ENCODE measurements at regions not wholly inside any gene's neighbourhood (a gene's known extent, or its start where the extent isn't known, plus 50 kb on each side); places are given as distances from the start of the nearest gene placed in this dataset.

DNA sequence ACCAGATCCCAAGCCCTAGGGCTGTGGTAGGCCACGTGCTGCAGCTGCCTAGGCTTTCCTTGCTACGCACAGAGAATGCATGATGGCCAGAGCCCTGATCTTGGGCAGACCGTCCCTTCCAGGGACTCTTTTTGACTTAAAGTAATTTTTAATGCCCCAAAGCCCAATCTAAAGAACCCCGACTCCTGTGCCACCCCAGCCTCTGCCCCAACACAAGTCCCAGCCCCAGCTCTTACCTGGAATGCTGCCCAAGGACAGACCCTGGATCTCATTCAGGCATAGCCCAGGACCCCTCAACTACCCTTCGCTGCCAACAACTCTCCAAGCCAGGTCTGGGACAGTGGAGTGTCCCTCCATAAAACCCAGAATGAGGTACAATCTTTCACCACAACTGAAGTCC lies 211.7 kb upstream of the B3GAT1 start:
- Histone ChIP-seq H3K9me2 (ENCODE audit: low read depth, low read length) (no peaks in the 10 kb centered on the region), H3K4me1 (ENCODE audit: insufficient read depth, low read length, severe bottlenecking) (no peaks in the 10 kb centered on the region), H3K36me3 (ENCODE audit: insufficient read depth, low read length) (no peaks in the 10 kb centered on the region), H3K9ac (ENCODE audit: low read length) (no peak overlapping the region), H3K27me3 (ENCODE audit: insufficient read depth, low read length) (no peaks in the 10 kb centered on the region), H3K9me3 (ENCODE audit: low read length) (no peaks in the 10 kb centered on the region), H3F3A (ENCODE audit: insufficient read depth, low read length) (no peaks in the 10 kb centered on the region), H3K27ac (ENCODE audit: low read depth, low read length, poor library complexity, severe bottlenecking) (no peak overlapping the region), H4K20me1 (ENCODE audit: insufficient read depth, low read length) (no peaks in the 10 kb centered on the region), H3K4me3 (ENCODE audit: low read depth, low read length, poor library complexity, severe bottlenecking) (no peak overlapping the region), H2AFZ (ENCODE audit: low read length) (no peak overlapping the region), H3K79me2 (ENCODE audit: insufficient read depth, low read length) (no peaks in the 10 kb centered on the region), H3K4me2 (ENCODE audit: low read length) (no peak overlapping the region)
- TF ChIP-seq, protein P1, sequence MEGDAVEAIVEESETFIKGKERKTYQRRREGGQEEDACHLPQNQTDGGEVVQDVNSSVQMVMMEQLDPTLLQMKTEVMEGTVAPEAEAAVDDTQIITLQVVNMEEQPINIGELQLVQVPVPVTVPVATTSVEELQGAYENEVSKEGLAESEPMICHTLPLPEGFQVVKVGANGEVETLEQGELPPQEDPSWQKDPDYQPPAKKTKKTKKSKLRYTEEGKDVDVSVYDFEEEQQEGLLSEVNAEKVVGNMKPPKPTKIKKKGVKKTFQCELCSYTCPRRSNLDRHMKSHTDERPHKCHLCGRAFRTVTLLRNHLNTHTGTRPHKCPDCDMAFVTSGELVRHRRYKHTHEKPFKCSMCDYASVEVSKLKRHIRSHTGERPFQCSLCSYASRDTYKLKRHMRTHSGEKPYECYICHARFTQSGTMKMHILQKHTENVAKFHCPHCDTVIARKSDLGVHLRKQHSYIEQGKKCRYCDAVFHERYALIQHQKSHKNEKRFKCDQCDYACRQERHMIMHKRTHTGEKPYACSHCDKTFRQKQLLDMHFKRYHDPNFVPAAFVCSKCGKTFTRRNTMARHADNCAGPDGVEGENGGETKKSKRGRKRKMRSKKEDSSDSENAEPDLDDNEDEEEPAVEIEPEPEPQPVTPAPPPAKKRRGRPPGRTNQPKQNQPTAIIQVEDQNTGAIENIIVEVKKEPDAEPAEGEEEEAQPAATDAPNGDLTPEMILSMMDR (IDR thresholded peaks at IDR 0.05; ENCODE audit: low read length), result no peak
- TF ChIP-seq EZH2 (IDR thresholded peaks at IDR 0.05; ENCODE audit: borderline replicate concordance, low read length), result no peak

DNA sequence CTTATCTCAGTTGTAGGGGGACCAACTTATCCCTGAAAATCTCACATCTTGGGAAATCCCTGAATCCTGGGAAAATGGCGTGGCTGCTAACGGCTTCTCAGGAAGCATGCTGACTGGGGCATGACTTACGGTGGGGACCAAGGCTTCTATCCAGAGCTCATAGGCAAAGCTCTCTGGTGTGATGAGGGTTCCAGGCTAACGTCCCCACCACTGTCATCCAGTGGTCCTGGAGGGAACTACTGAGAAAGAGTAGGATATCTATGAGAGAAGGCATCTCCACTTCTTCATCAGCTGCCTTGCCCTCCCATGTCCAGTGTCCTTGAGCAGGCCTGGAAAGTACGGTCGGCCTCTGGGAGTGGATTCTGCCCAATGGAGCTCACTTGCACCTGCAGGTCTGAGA lies 210.4 kb upstream of the B3GAT1 start:
- TF ChIP-seq, protein P1 (IDR thresholded peaks at IDR 0.05; ENCODE audit: low read length), result no peak
- TF ChIP-seq EZH2 (IDR thresholded peaks at IDR 0.05; ENCODE audit: borderline replicate concordance, low read length), result no peak
- no peaks in the 10 kb centered on the region for H3K79me2 ChIP-seq (ENCODE audit: insufficient read depth, low read length)
- H2AFZ ChIP-seq (ENCODE audit: low read length), result no peak overlapping the region
- H3K36me3 ChIP-seq (ENCODE audit: insufficient read depth, low read length), result no peaks in the 10 kb centered on the region
- no peaks in the 10 kb centered on the region for H3K9me2 ChIP-seq (ENCODE audit: low read depth, low read length)
- no peaks in the 10 kb centered on the region for H3K27me3 ChIP-seq (ENCODE audit: insufficient read depth, low read length)
- H3K9me3 ChIP-seq (ENCODE audit: low read length), result no peaks in the 10 kb centered on the region
- no peak overlapping the region for H3K4me2 ChIP-seq (ENCODE audit: low read length)
- no peak overlapping the region for H3K27ac ChIP-seq (ENCODE audit: low read depth, low read length, poor library complexity, severe bottlenecking)
- no peak overlapping the region for H3K4me3 ChIP-seq (ENCODE audit: low read depth, low read length, poor library complexity, severe bottlenecking)
- no peaks in the 10 kb centered on the region for H4K20me1 ChIP-seq (ENCODE audit: insufficient read depth, low read length)
- no peaks in the 10 kb centered on the region for H3F3A ChIP-seq (ENCODE audit: insufficient read depth, low read length)
- H3K9ac ChIP-seq (ENCODE audit: low read length), result no peak overlapping the region
- H3K4me1 ChIP-seq (ENCODE audit: insufficient read depth, low read length, severe bottlenecking), result no peaks in the 10 kb centered on the region

DNA sequence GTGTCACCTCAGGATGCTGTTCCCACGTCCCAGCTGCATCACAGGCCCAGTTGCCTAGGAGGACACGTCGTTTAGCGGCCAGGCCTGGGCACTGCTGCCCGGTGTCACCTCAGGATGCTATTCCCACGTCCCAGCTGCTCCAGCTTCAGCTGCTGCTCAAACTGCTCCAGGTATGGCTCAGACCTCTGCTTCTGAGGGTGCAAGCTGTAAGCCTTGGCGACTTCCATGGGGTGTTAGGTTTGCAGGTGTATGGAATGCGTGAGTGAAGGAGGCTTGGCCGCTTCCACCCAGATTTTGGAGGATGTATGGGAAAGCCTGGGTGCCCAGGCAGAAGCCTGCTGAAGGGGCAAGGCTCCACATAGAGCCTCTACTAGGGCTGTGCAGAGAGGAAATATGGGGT lies 205.3 kb upstream of the B3GAT1 start:
- H3F3A ChIP-seq (ENCODE audit: insufficient read depth, low read length), result no peaks in the 10 kb centered on the region
- no peaks in the 10 kb centered on the region for H4K20me1 ChIP-seq (ENCODE audit: insufficient read depth, low read length)
- no peaks in the 10 kb centered on the region for H3K79me2 ChIP-seq (ENCODE audit: insufficient read depth, low read length)
- H3K9ac ChIP-seq (ENCODE audit: low read length), result no peak overlapping the region
- H3K9me3 ChIP-seq (ENCODE audit: low read length), result no peaks in the 10 kb centered on the region
- no peaks in the 10 kb centered on the region for H3K9me2 ChIP-seq (ENCODE audit: low read depth, low read length)
- H2AFZ ChIP-seq (ENCODE audit: low read length), result no peak overlapping the region
- no peak overlapping the region for H3K27ac ChIP-seq (ENCODE audit: low read depth, low read length, poor library complexity, severe bottlenecking)
- no peak overlapping the region for H3K4me3 ChIP-seq (ENCODE audit: low read depth, low read length, poor library complexity, severe bottlenecking)
- H3K4me1 ChIP-seq (ENCODE audit: insufficient read depth, low read length, severe bottlenecking), result no peaks in the 10 kb centered on the region
- H3K36me3 ChIP-seq (ENCODE audit: insufficient read depth, low read length), result no peaks in the 10 kb centered on the region
- no peak for TF ChIP-seq EZH2 (IDR thresholded peaks at IDR 0.05; ENCODE audit: borderline replicate concordance, low read length)
- TF ChIP-seq, protein P1 (IDR thresholded peaks at IDR 0.05; ENCODE audit: low read length), result no peak
- no peaks in the 10 kb centered on the region for H3K27me3 ChIP-seq (ENCODE audit: insufficient read depth, low read length)
- H3K4me2 ChIP-seq (ENCODE audit: low read length), result no peak overlapping the region

Measured in OCI-LY1 (cell line).